ENCODE measurements at regions not wholly inside any gene's neighbourhood (a gene's known extent, or its start where the extent isn't known, plus 50 kb on each side); places are given as distances from the start of the nearest gene placed in this dataset.

GRCh38 chr3:65285956-65286355, 598.2 kb upstream of the ADAMTS9 start:
- H3K4me3 ChIP-seq (ENCODE audit: insufficient read depth, low read depth, low read length), result no peak overlapping the region
- H3K9ac ChIP-seq (ENCODE audit: low read length), result no peak overlapping the region
- H3K27me3 ChIP-seq (ENCODE audit: insufficient read depth, low read length), result no peaks in the 10 kb centered on the region
- no peaks in the 10 kb centered on the region for H3K79me2 ChIP-seq (ENCODE audit: insufficient read depth, low read length)
- no peak overlapping the region for H3K27ac ChIP-seq (ENCODE audit: low read depth, low read length)
- FAIRE-seq (no peak), DNase-seq (ENCODE audit: low read depth) (no peak)
- H3K27ac Mint-ChIP-seq (ENCODE audit: unreplicated experiment), result no peak overlapping the region
- TF ChIP-seq CTCF (IDR thresholded peaks at IDR 0.05; ENCODE audit: insufficient read depth, low read depth, low read length), result no peak
- H3K9me3 Mint-ChIP-seq (ENCODE audit: unreplicated experiment), result no peaks in the 10 kb centered on the region
- no peaks in the 10 kb centered on the region for H3K4me1 ChIP-seq (ENCODE audit: insufficient read depth, low read length)
- no peaks in the 10 kb centered on the region for H3K4me1 Mint-ChIP-seq (ENCODE audit: low read depth, unreplicated experiment)
- peaks cover 25% of the 10 kb centered on the region for H3K27me3 Mint-ChIP-seq (ENCODE audit: low read depth, unreplicated experiment)
- no peaks in the 10 kb centered on the region for H3K36me3 ChIP-seq (ENCODE audit: insufficient read depth, low read length)
- no peaks in the 10 kb centered on the region for H4K20me1 ChIP-seq (ENCODE audit: insufficient read depth, low read length)
- no peak overlapping the region for H3K4me3 Mint-ChIP-seq (ENCODE audit: unreplicated experiment)
- no peak overlapping the region for H3K4me2 ChIP-seq (ENCODE audit: low read length)
- H3K9me3 ChIP-seq (ENCODE audit: insufficient read depth, low read depth, low read length), result no peaks in the 10 kb centered on the region
- no peak overlapping the region for H2AFZ ChIP-seq (ENCODE audit: low read depth, low read length)
- no peaks in the 10 kb centered on the region for H3K36me3 Mint-ChIP-seq (ENCODE audit: low read depth, unreplicated experiment)

- Histone ChIP-seq H3K4me2 (ENCODE audit: low read length) (no peak overlapping the region), H3K27ac (ENCODE audit: low read depth, low read length) (no peak overlapping the region), H3K4me3 (ENCODE audit: insufficient read depth, low read depth, low read length) (no peak overlapping the region), H3K79me2 (ENCODE audit: insufficient read depth, low read length) (no peaks in the 10 kb centered on the region), H3K27me3 (ENCODE audit: insufficient read depth, low read length) (no peaks in the 10 kb centered on the region), H4K20me1 (ENCODE audit: insufficient read depth, low read length) (no peaks in the 10 kb centered on the region), H3K9ac (ENCODE audit: low read length) (no peak overlapping the region), H2AFZ (ENCODE audit: low read depth, low read length) (no peak overlapping the region), H3K9me3 (ENCODE audit: insufficient read depth, low read depth, low read length) (no peaks in the 10 kb centered on the region), H3K36me3 (ENCODE audit: insufficient read depth, low read length) (no peaks in the 10 kb centered on the region), H3K4me1 (ENCODE audit: insufficient read depth, low read length) (no peaks in the 10 kb centered on the region)
- TF ChIP-seq CTCF (IDR thresholded peaks at IDR 0.05; ENCODE audit: insufficient read depth, low read depth, low read length) (no peak), EZH2 (IDR thresholded peaks at IDR 0.05; ENCODE audit: insufficient read depth, low read length) (no peak)
- no peaks in the 10 kb centered on the region for H3K36me3 Mint-ChIP-seq (ENCODE audit: low read depth, unreplicated experiment)
- DNase-seq (ENCODE audit: low read depth) (no peak), FAIRE-seq (no peak)
- H3K27ac Mint-ChIP-seq (ENCODE audit: unreplicated experiment), result no peak overlapping the region
- no peaks in the 10 kb centered on the region for H3K9me3 Mint-ChIP-seq (ENCODE audit: unreplicated experiment)
- no peaks in the 10 kb centered on the region for H3K4me1 Mint-ChIP-seq (ENCODE audit: low read depth, unreplicated experiment)
- no peak overlapping the region for H3K4me3 Mint-ChIP-seq (ENCODE audit: unreplicated experiment)
- H3K27me3 Mint-ChIP-seq (ENCODE audit: low read depth, unreplicated experiment), result peaks cover 29% of the 10 kb centered on the region
Observed at GRCh38 chr3:65284961-65285360, 597.2 kb upstream of the ADAMTS9 start.

- Histone ChIP-seq H4K20me1 (ENCODE audit: insufficient read depth, low read length) (no peaks in the 10 kb centered on the region), H2AFZ (ENCODE audit: low read depth, low read length) (no peak overlapping the region), H3K4me1 (ENCODE audit: insufficient read depth, low read length) (no peaks in the 10 kb centered on the region), H3K27ac (ENCODE audit: low read depth, low read length) (no peak overlapping the region), H3K4me2 (ENCODE audit: low read length) (no peak overlapping the region), H3K4me3 (ENCODE audit: insufficient read depth, low read depth, low read length) (no peak overlapping the region), H3K9me3 (ENCODE audit: insufficient read depth, low read depth, low read length) (no peaks in the 10 kb centered on the region), H3K27me3 (ENCODE audit: insufficient read depth, low read length) (no peaks in the 10 kb centered on the region), H3K36me3 (ENCODE audit: insufficient read depth, low read length) (no peaks in the 10 kb centered on the region), H3K79me2 (ENCODE audit: insufficient read depth, low read length) (no peaks in the 10 kb centered on the region), H3K9ac (ENCODE audit: low read length) (no peak overlapping the region)
- DNase-seq (ENCODE audit: low read depth) (no peak), FAIRE-seq (no peak)
- Mint-ChIP-seq H3K4me3 (ENCODE audit: unreplicated experiment) (no peak overlapping the region), H3K27me3 (ENCODE audit: low read depth, unreplicated experiment) (peaks cover 29% of the 10 kb centered on the region), H3K36me3 (ENCODE audit: low read depth, unreplicated experiment) (no peaks in the 10 kb centered on the region), H3K4me1 (ENCODE audit: low read depth, unreplicated experiment) (no peaks in the 10 kb centered on the region), H3K9me3 (ENCODE audit: unreplicated experiment) (no peaks in the 10 kb centered on the region), H3K27ac (ENCODE audit: unreplicated experiment) (no peak overlapping the region)
- TF ChIP-seq EZH2 (IDR thresholded peaks at IDR 0.05; ENCODE audit: insufficient read depth, low read length) (no peak), CTCF (IDR thresholded peaks at IDR 0.05; ENCODE audit: insufficient read depth, low read depth, low read length) (no peak)
Observed at GRCh38 chr3:65284546-65284945, 596.7 kb upstream of the ADAMTS9 start.
